Glutamatergic neuron (in vitro differentiated cells): ENCODE measurements at regions not wholly inside any gene's neighbourhood (a gene's known extent, or its start where the extent isn't known, plus 50 kb on each side); places are given as distances from the start of the nearest gene placed in this dataset.

Experiments used
- DNase-seq: peaks from one replicate; pipeline ENCODE4 v3.0.0; 2022
- H3K27ac Mint-ChIP-seq: one replicate; pipeline ENCODE4 v1.8.0; 2020; ENCODE audit warnings: mild to moderate bottlenecking, mixed read lengths, inconsistent platforms; ENCODE audit not compliant: unreplicated experiment
- H3K27me3 Mint-ChIP-seq: one replicate; pipeline ENCODE4 v1.8.0; 2020; ENCODE audit warnings: mild to moderate bottlenecking, moderate library complexity, mixed read lengths, inconsistent platforms; ENCODE audit not compliant: unreplicated experiment
- H3K36me3 Mint-ChIP-seq: one replicate; pipeline ENCODE4 v1.8.0; 2020; ENCODE audit warnings: mild to moderate bottlenecking, mixed read lengths, inconsistent platforms; ENCODE audit not compliant: unreplicated experiment
- H3K4me1 Mint-ChIP-seq: one replicate; pipeline ENCODE4 v1.8.0; 2020; ENCODE audit warnings: mild to moderate bottlenecking, low read depth, mixed read lengths, inconsistent platforms; ENCODE audit not compliant: unreplicated experiment
- H3K4me3 Mint-ChIP-seq: one replicate; pipeline ENCODE4 v1.8.0; 2020; ENCODE audit warnings: mild to moderate bottlenecking, mixed read lengths, inconsistent platforms; ENCODE audit not compliant: unreplicated experiment
- H3K9me3 Mint-ChIP-seq: one replicate; pipeline ENCODE4 v1.8.0; 2020; ENCODE audit warnings: mild to moderate bottlenecking, moderate library complexity, mixed read lengths, inconsistent platforms; ENCODE audit not compliant: unreplicated experiment
- TF ChIP-seq, protein P1 (sequence below): fragments of 200-600 bp; sonication (generic); IDR thresholded peaks from one replicate; pipeline ENCODE4 v1.5.0; 2021; ENCODE audit not compliant: partially characterized antibody, unreplicated experiment

- no peaks in the 10 kb centered on the region for H3K27me3 Mint-ChIP-seq
- TF ChIP-seq, protein P1, sequence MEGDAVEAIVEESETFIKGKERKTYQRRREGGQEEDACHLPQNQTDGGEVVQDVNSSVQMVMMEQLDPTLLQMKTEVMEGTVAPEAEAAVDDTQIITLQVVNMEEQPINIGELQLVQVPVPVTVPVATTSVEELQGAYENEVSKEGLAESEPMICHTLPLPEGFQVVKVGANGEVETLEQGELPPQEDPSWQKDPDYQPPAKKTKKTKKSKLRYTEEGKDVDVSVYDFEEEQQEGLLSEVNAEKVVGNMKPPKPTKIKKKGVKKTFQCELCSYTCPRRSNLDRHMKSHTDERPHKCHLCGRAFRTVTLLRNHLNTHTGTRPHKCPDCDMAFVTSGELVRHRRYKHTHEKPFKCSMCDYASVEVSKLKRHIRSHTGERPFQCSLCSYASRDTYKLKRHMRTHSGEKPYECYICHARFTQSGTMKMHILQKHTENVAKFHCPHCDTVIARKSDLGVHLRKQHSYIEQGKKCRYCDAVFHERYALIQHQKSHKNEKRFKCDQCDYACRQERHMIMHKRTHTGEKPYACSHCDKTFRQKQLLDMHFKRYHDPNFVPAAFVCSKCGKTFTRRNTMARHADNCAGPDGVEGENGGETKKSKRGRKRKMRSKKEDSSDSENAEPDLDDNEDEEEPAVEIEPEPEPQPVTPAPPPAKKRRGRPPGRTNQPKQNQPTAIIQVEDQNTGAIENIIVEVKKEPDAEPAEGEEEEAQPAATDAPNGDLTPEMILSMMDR, result no peak
- H3K4me1 Mint-ChIP-seq, result no peaks in the 10 kb centered on the region
- H3K36me3 Mint-ChIP-seq, result peaks cover 6% of the 10 kb centered on the region
- no peak for DNase-seq
- H3K9me3 Mint-ChIP-seq, result peaks cover 27% of the 10 kb centered on the region
- H3K4me3 Mint-ChIP-seq, result no peak overlapping the region
- H3K27ac Mint-ChIP-seq, result no peak overlapping the region
Observed at GRCh38 chr1:4216231-4216630, 316.2 kb upstream of the C1orf174 start.

GRCh38 chr1:4218619-4219018 lies 318.5 kb upstream of the C1orf174 start:
- Mint-ChIP-seq H3K36me3 (peaks cover 6% of the 10 kb centered on the region), H3K4me3 (no peak overlapping the region)
- DNase-seq, result no peak

GRCh38 chr1:4219111-4219510 lies 319.0 kb upstream of the C1orf174 start:
- H3K4me3 Mint-ChIP-seq, result no peak overlapping the region

More at GRCh38 chr1:4218619-4219018, 318.5 kb upstream of the C1orf174 start:
- peaks cover 24% of the 10 kb centered on the region for H3K9me3 Mint-ChIP-seq
- no peaks in the 10 kb centered on the region for H3K4me1 Mint-ChIP-seq
- no peak overlapping the region for H3K27ac Mint-ChIP-seq
- H3K27me3 Mint-ChIP-seq, result no peaks in the 10 kb centered on the region
- TF ChIP-seq, protein P1, result no peak

GRCh38 chr1:4219826-4220225 lies 319.8 kb upstream of the C1orf174 start:
- Mint-ChIP-seq H3K36me3 (peaks cover 6% of the 10 kb centered on the region), H3K4me3 (no peak overlapping the region), H3K4me1 (no peaks in the 10 kb centered on the region), H3K27me3 (no peaks in the 10 kb centered on the region), H3K9me3 (peaks cover 23% of the 10 kb centered on the region), H3K27ac (no peak overlapping the region)
- no peak for DNase-seq
- TF ChIP-seq, protein P1, result no peak

More at GRCh38 chr1:4219111-4219510, 319.0 kb upstream of the C1orf174 start:
- Mint-ChIP-seq H3K36me3 (peaks cover 6% of the 10 kb centered on the region), H3K27ac (no peak overlapping the region), H3K27me3 (no peaks in the 10 kb centered on the region), H3K9me3 (peaks cover 24% of the 10 kb centered on the region), H3K4me1 (no peaks in the 10 kb centered on the region)
- DNase-seq, result no peak
- TF ChIP-seq, protein P1, result no peak

DNA sequence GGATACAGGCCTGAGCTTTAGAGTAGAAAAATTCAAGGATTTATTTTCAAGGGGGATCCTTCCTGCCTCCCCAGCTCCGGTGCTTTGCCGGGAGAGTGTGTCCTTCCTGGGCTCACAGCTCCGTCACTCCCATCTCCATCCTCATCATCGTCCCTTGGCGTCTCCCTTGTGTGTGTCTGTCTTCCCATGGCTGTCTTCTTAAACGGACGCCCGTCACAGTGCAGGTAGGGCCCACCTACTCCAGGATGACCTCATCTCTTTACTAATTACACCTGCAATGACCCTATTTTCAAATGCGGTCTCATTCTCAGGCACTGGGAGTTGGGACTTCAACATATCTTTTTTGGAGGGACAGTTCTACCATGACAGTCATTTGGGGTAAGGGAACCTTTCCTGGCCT lies 320.3 kb upstream of the C1orf174 start:
- peaks cover under 1% of the 10 kb centered on the region for H3K36me3 Mint-ChIP-seq
- TF ChIP-seq, protein P1, result no peak
- DNase-seq, result no peak
- H3K9me3 Mint-ChIP-seq, result peaks cover 19% of the 10 kb centered on the region
- H3K4me1 Mint-ChIP-seq, result no peaks in the 10 kb centered on the region
- no peak overlapping the region for H3K4me3 Mint-ChIP-seq
- H3K27me3 Mint-ChIP-seq, result no peaks in the 10 kb centered on the region
- H3K27ac Mint-ChIP-seq, result no peak overlapping the region
